GM23338 (cell line): ENCODE measurements at regions not wholly inside any gene's neighbourhood (a gene's known extent, or its start where the extent isn't known, plus 50 kb on each side); places are given as distances from the start of the nearest gene placed in this dataset.

ENCODE experiments used
- ATAC-seq: fragments of 200-7000 bp; cut with Tn5 transposase; 3 replicates; pipeline ENCODE4 v1.9.1; 2020
- DNase-seq: peaks from one replicate; pipeline ENCODE4 v3.0.0-alpha.2; 2015; ENCODE audit warnings: low spot score
- H2AFZ ChIP-seq: fragments of 200-600 bp; sonication (generic); 2 replicates; pipeline ENCODE4 v1.8.0; 2016; ENCODE audit warnings: antibody characterized with exemption, mild to moderate bottlenecking, moderate library complexity
- H3F3A ChIP-seq: fragments of 200-600 bp; sonication (generic); replicated peaks from 2 replicates; pipeline ENCODE4 v1.8.0; 2017; ENCODE audit warnings: antibody characterized with exemption, mixed run types, low read depth
- H3K27ac ChIP-seq: fragments of 200-600 bp; sonication (generic); 2 replicates; pipeline ENCODE4 v1.6.1; 2016; ENCODE audit warnings: low read depth
- H3K27me3 ChIP-seq: fragments of 200-600 bp; sonication (generic); 2 replicates; pipeline ENCODE4 v1.8.0; 2016; ENCODE audit warnings: mild to moderate bottlenecking, mixed run types, moderate library complexity; ENCODE audit not compliant: insufficient read depth
- H3K36me3 ChIP-seq: fragments of 200-600 bp; sonication (generic); 2 replicates; pipeline ENCODE4 v1.8.0; 2016; ENCODE audit warnings: mild to moderate bottlenecking; ENCODE audit not compliant: insufficient read depth
- H3K4me1 ChIP-seq: fragments of 200-600 bp; sonication (generic); 2 replicates; pipeline ENCODE4 v1.8.0; 2016; ENCODE audit warnings: mild to moderate bottlenecking, moderate library complexity; ENCODE audit not compliant: insufficient read depth
- H3K4me2 ChIP-seq: fragments of 200-600 bp; sonication (generic); 2 replicates; pipeline ENCODE4 v1.7.1; 2017; ENCODE audit warnings: mixed run types
- H3K4me3 ChIP-seq: fragments of 200-600 bp; sonication (generic); 2 replicates; pipeline ENCODE4 v1.6.1; 2016; ENCODE audit warnings: mixed run types
- H3K79me2 ChIP-seq: fragments of 200-600 bp; sonication (generic); replicated peaks from 2 replicates; pipeline ENCODE4 v1.8.0; 2017; ENCODE audit warnings: mild to moderate bottlenecking; ENCODE audit not compliant: insufficient read depth
- H3K9me2 ChIP-seq: fragments of 200-600 bp; sonication (generic); 2 replicates; pipeline ENCODE4 v1.8.0; 2017; ENCODE audit not compliant: insufficient read depth
- H4K20me1 ChIP-seq: fragments of 200-600 bp; sonication (generic); replicated peaks from 2 replicates; pipeline ENCODE4 v1.8.0; 2017; ENCODE audit warnings: mild to moderate bottlenecking; ENCODE audit not compliant: insufficient read depth
- H3K27ac Mint-ChIP-seq: 2 replicates; pipeline ENCODE4 v1.8.0; 2020; ENCODE audit warnings: inconsistent platforms, mild to moderate bottlenecking, moderate library complexity, mixed read lengths
- H3K27me3 Mint-ChIP-seq: 3 replicates; pipeline ENCODE4 v1.8.0; 2022; ENCODE audit warnings: low read depth, mild to moderate bottlenecking, moderate library complexity, mixed read lengths, inconsistent platforms; ENCODE audit not compliant: insufficient read depth, poor library complexity
- H3K36me3 Mint-ChIP-seq: 3 replicates; pipeline ENCODE4 v1.8.0; 2021; ENCODE audit warnings: low read depth, mild to moderate bottlenecking, inconsistent platforms, moderate library complexity, mixed read lengths
- H3K4me1 Mint-ChIP-seq: 3 replicates; pipeline ENCODE4 v1.8.0; 2020; ENCODE audit warnings: mild to moderate bottlenecking, inconsistent platforms, mixed read lengths
- H3K4me3 Mint-ChIP-seq: 3 replicates; pipeline ENCODE4 v1.8.0; 2021; ENCODE audit warnings: moderate library complexity, mild to moderate bottlenecking, inconsistent platforms, mixed read lengths
- H3K9me3 Mint-ChIP-seq: 3 replicates; pipeline ENCODE4 v1.8.0; 2020; ENCODE audit warnings: moderate library complexity, mild to moderate bottlenecking, inconsistent platforms, mixed read lengths
- CREB1 ChIP-seq: fragments of 250-450 bp; sonication (Bioruptor Pico); IDR thresholded peaks from 2 replicates; pipeline ENCODE4 v1.5.0; 2020; ENCODE audit warnings: low read depth, mild to moderate bottlenecking, moderate library complexity
- EZH2phosphoT487 ChIP-seq: fragments of 200-600 bp; sonication (generic); IDR thresholded peaks from one replicate; pipeline ENCODE4 v1.8.1; 2018; ENCODE audit warnings: antibody characterized with exemption; ENCODE audit not compliant: unreplicated experiment
- JUNB ChIP-seq: IDR thresholded peaks from one replicate; pipeline ENCODE4 v1.6.1; 2016; ENCODE audit warnings: antibody characterized with exemption; ENCODE audit not compliant: unreplicated experiment
- NANOG ChIP-seq: IDR thresholded peaks from 2 replicates; pipeline ENCODE4 v1.6.1; 2016; ENCODE audit warnings: antibody characterized with exemption, borderline replicate concordance
- POLR2AphosphoS5 ChIP-seq: IDR thresholded peaks from 2 replicates; pipeline ENCODE4 v1.6.1; 2016; ENCODE audit warnings: antibody characterized with exemption, low read depth
- STAT1 ChIP-seq: IDR thresholded peaks from one replicate; pipeline ENCODE4 v1.6.1; 2016; ENCODE audit warnings: antibody characterized with exemption; ENCODE audit not compliant: unreplicated experiment
- ZNF114 ChIP-seq: fragments of 250-450 bp; sonication (Bioruptor Pico); IDR thresholded peaks from 2 replicates; pipeline ENCODE4 v1.5.0; 2020; ENCODE audit warnings: mild to moderate bottlenecking, moderate library complexity
- ZNF331 ChIP-seq: fragments of 250-450 bp; sonication (Bioruptor Pico); IDR thresholded peaks from 2 replicates; pipeline ENCODE4 v1.5.0; 2020; ENCODE audit warnings: low read depth, mild to moderate bottlenecking, moderate library complexity
- TF ChIP-seq, protein P1 (sequence below): IDR thresholded peaks from 2 replicates; pipeline ENCODE4 v1.6.1; 2016; ENCODE audit warnings: antibody characterized with exemption
- TF ChIP-seq, protein P2 (sequence below): IDR thresholded peaks from one replicate; pipeline ENCODE4 v1.6.1; 2018; ENCODE audit warnings: antibody characterized with exemption; ENCODE audit not compliant: unreplicated experiment
- TF ChIP-seq, protein P3 (sequence below), 2 experiments: fragments of 200-600 bp in 1 of 2; sonication (generic) in 1 of 2; conservative IDR thresholded peaks; 2 replicates each; pipeline versions ENCODE4 v1.5.1 to v1.6.1; 2016 to 2017; ENCODE audit warnings: antibody characterized with exemption in 2 of 2, low read depth in 2 of 2, mild to moderate bottlenecking in 2 of 2, moderate library complexity in 1 of 2

DNA sequence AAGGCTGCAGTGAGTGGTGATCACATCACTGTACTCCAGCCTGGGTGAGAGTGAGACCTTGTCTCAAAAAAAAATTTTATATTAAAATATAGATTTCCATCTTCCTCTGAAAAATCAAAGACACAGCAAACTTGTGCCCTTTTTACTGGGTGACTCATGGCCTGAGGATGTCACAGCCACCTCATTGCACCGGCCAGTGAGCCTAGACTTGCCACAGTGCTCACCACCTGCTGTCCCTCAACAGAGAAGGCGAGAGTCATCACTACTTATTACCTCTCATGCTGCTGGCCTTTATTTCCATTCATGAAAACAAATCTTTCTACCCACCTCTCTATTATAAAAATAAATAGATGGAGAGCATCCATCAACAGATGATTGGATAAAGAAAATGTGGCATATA, 295.8 kb downstream of the PREX1 start:
- Mint-ChIP-seq H3K4me3 (no peak overlapping the region), H3K27ac (no peak overlapping the region), H3K36me3 (no peaks in the 10 kb centered on the region), H3K27me3 (peaks cover 6% of the 10 kb centered on the region), H3K9me3 (no peaks in the 10 kb centered on the region), H3K4me1 (no peaks in the 10 kb centered on the region)
- Histone ChIP-seq H3K27me3 (no peaks in the 10 kb centered on the region), H3K27ac (no peak overlapping the region), H3K36me3 (no peaks in the 10 kb centered on the region), H3K4me2 (no peak overlapping the region), H4K20me1 (no peaks in the 10 kb centered on the region), H3F3A (no peaks in the 10 kb centered on the region), H3K4me3 (no peak overlapping the region), H3K9me2 (0 out of 2 replicates have a peak, but pooled peaks cover 4% of the 10 kb centered on the region), H2AFZ (no peak overlapping the region), H3K79me2 (no peaks in the 10 kb centered on the region), H3K4me1 (no peaks in the 10 kb centered on the region)
- TF ChIP-seq NANOG (no peak), EZH2phosphoT487 (no peak), STAT1 (no peak), CREB1 (CRISPR knock-in tag) (no peak), POLR2AphosphoS5 (no peak), ZNF114 (CRISPR knock-in tag) (no peak)
- TF ChIP-seq, protein P1, sequence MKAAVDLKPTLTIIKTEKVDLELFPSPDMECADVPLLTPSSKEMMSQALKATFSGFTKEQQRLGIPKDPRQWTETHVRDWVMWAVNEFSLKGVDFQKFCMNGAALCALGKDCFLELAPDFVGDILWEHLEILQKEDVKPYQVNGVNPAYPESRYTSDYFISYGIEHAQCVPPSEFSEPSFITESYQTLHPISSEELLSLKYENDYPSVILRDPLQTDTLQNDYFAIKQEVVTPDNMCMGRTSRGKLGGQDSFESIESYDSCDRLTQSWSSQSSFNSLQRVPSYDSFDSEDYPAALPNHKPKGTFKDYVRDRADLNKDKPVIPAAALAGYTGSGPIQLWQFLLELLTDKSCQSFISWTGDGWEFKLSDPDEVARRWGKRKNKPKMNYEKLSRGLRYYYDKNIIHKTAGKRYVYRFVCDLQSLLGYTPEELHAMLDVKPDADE = no peak
- TF ChIP-seq, protein P2, sequence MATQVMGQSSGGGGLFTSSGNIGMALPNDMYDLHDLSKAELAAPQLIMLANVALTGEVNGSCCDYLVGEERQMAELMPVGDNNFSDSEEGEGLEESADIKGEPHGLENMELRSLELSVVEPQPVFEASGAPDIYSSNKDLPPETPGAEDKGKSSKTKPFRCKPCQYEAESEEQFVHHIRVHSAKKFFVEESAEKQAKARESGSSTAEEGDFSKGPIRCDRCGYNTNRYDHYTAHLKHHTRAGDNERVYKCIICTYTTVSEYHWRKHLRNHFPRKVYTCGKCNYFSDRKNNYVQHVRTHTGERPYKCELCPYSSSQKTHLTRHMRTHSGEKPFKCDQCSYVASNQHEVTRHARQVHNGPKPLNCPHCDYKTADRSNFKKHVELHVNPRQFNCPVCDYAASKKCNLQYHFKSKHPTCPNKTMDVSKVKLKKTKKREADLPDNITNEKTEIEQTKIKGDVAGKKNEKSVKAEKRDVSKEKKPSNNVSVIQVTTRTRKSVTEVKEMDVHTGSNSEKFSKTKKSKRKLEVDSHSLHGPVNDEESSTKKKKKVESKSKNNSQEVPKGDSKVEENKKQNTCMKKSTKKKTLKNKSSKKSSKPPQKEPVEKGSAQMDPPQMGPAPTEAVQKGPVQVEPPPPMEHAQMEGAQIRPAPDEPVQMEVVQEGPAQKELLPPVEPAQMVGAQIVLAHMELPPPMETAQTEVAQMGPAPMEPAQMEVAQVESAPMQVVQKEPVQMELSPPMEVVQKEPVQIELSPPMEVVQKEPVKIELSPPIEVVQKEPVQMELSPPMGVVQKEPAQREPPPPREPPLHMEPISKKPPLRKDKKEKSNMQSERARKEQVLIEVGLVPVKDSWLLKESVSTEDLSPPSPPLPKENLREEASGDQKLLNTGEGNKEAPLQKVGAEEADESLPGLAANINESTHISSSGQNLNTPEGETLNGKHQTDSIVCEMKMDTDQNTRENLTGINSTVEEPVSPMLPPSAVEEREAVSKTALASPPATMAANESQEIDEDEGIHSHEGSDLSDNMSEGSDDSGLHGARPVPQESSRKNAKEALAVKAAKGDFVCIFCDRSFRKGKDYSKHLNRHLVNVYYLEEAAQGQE = no peak
- no peak for DNase-seq
- ATAC-seq = no peak

DNA sequence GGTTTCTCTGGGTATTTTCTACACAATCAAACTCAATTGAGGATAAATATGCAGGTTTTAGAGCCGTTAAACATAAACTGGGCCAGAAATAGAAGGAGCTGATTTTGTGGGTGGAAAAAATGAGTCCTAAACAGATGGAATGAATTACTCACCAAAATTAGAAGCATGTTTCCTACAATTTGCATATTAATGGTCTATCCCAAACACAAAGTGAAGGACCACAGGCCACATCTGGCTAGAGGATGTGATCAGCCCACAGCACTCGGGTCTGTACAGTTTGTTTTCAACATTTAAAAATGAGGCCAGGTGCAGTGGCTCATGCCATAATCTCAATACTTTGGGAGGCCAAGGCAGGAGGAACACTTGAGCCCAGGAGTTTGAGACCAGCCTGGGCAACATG, 296.3 kb downstream of the PREX1 start:
- Histone ChIP-seq H3K27ac (no peak overlapping the region), H3K79me2 (no peaks in the 10 kb centered on the region), H3K9me2 (0 out of 2 replicates have a peak, but pooled peaks cover 4% of the 10 kb centered on the region), H3K4me3 (no peak overlapping the region), H3K27me3 (no peaks in the 10 kb centered on the region), H3K4me2 (no peak overlapping the region), H3K4me1 (no peaks in the 10 kb centered on the region), H2AFZ (no peak overlapping the region), H3K36me3 (no peaks in the 10 kb centered on the region), H3F3A (no peaks in the 10 kb centered on the region), H4K20me1 (no peaks in the 10 kb centered on the region)
- DNase-seq (no peak), ATAC-seq (no peak)
- no peak overlapping the region for H3K27ac Mint-ChIP-seq
- H3K4me3 Mint-ChIP-seq = no peak overlapping the region
- no peaks in the 10 kb centered on the region for H3K9me3 Mint-ChIP-seq
- H3K27me3 Mint-ChIP-seq = peaks cover 6% of the 10 kb centered on the region
- H3K36me3 Mint-ChIP-seq = no peaks in the 10 kb centered on the region
- no peaks in the 10 kb centered on the region; the same call in 2 of the 3 replicates for H3K4me1 Mint-ChIP-seq
- TF ChIP-seq NANOG (no peak), STAT1 (no peak), EZH2phosphoT487 (no peak), POLR2AphosphoS5 (no peak), ZNF331 (no peak), ZNF114 (CRISPR knock-in tag) (no peak), JUNB (no peak)
- TF ChIP-seq, protein P2 = no peak
- TF ChIP-seq, protein P3, sequence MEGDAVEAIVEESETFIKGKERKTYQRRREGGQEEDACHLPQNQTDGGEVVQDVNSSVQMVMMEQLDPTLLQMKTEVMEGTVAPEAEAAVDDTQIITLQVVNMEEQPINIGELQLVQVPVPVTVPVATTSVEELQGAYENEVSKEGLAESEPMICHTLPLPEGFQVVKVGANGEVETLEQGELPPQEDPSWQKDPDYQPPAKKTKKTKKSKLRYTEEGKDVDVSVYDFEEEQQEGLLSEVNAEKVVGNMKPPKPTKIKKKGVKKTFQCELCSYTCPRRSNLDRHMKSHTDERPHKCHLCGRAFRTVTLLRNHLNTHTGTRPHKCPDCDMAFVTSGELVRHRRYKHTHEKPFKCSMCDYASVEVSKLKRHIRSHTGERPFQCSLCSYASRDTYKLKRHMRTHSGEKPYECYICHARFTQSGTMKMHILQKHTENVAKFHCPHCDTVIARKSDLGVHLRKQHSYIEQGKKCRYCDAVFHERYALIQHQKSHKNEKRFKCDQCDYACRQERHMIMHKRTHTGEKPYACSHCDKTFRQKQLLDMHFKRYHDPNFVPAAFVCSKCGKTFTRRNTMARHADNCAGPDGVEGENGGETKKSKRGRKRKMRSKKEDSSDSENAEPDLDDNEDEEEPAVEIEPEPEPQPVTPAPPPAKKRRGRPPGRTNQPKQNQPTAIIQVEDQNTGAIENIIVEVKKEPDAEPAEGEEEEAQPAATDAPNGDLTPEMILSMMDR (conservative IDR thresholded peaks at IDR 0.05; ENCODE audit: low read depth in 2 of 2) = no peak
